ENCODE measurements at regions not wholly inside any gene's neighbourhood (a gene's known extent, or its start where the extent isn't known, plus 50 kb on each side); places are given as distances from the start of the nearest gene placed in this dataset.

DNA sequence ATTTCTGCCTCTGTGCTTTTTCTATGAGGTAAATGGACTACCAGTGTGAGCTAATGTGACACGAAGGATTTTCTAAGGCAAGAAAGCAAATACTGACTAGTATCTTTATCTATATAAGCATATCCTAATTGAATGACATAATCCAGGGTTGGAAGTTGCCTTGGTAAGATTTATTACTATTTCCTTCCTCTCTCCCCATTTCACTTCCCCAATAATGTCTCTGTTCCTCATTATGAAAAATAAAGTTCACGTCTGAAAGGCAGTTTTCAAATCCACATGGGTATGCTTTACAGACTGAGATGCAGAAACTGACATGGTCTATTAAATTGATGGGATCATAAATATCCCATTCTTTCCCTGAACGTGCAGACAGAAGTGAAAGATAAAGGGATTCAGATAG is 86.0 kb downstream of the DTWD1 start:
- Mint-ChIP-seq H3K9me3 (ENCODE audit: low read depth) (peaks cover 29% of the 10 kb centered on the region), H3K36me3 (ENCODE audit: low read depth) (peaks cover 7% of the 10 kb centered on the region), H3K4me3 (ENCODE audit: unreplicated experiment) (no peak overlapping the region), H3K4me1 (ENCODE audit: low read depth) (no peaks in the 10 kb centered on the region), H3K27ac (ENCODE audit: unreplicated experiment) (no peak overlapping the region), H3K27me3 (ENCODE audit: low read depth) (no peaks in the 10 kb centered on the region)
- TF ChIP-seq, protein P1, sequence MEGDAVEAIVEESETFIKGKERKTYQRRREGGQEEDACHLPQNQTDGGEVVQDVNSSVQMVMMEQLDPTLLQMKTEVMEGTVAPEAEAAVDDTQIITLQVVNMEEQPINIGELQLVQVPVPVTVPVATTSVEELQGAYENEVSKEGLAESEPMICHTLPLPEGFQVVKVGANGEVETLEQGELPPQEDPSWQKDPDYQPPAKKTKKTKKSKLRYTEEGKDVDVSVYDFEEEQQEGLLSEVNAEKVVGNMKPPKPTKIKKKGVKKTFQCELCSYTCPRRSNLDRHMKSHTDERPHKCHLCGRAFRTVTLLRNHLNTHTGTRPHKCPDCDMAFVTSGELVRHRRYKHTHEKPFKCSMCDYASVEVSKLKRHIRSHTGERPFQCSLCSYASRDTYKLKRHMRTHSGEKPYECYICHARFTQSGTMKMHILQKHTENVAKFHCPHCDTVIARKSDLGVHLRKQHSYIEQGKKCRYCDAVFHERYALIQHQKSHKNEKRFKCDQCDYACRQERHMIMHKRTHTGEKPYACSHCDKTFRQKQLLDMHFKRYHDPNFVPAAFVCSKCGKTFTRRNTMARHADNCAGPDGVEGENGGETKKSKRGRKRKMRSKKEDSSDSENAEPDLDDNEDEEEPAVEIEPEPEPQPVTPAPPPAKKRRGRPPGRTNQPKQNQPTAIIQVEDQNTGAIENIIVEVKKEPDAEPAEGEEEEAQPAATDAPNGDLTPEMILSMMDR (IDR thresholded peaks at IDR 0.05): no peak
- no peak for DNase-seq (ENCODE audit: low spot score)

DNA sequence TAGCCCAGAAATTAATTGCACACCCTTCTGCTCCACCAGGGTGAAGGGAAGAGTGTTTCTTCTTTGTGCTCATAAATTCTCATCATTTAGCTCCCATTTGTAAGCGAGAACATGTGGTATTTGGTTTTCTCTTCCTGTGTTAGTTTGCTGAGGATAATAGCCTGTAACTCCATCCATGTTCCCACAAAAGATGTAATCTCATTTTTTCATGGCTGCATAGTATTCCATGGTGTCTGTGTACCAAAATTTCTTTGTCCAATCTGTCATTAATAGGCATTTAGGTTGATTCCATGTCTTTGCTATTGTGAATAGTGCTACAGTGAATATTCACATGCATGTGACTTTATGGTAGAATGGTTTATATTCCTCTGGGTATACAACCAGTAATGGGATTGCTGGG is 86.8 kb downstream of the DTWD1 start:
- no peaks in the 10 kb centered on the region for H3K4me1 Mint-ChIP-seq (ENCODE audit: low read depth)
- TF ChIP-seq, protein P1 (IDR thresholded peaks at IDR 0.05): no peak
- H3K36me3 Mint-ChIP-seq (ENCODE audit: low read depth): peaks cover 7% of the 10 kb centered on the region
- H3K4me3 Mint-ChIP-seq (ENCODE audit: unreplicated experiment): no peak overlapping the region
- H3K9me3 Mint-ChIP-seq (ENCODE audit: low read depth): peaks cover 29% of the 10 kb centered on the region
- no peak for DNase-seq (ENCODE audit: low spot score)
- no peak overlapping the region for H3K27ac Mint-ChIP-seq (ENCODE audit: unreplicated experiment)
- H3K27me3 Mint-ChIP-seq (ENCODE audit: low read depth): no peaks in the 10 kb centered on the region

DNA sequence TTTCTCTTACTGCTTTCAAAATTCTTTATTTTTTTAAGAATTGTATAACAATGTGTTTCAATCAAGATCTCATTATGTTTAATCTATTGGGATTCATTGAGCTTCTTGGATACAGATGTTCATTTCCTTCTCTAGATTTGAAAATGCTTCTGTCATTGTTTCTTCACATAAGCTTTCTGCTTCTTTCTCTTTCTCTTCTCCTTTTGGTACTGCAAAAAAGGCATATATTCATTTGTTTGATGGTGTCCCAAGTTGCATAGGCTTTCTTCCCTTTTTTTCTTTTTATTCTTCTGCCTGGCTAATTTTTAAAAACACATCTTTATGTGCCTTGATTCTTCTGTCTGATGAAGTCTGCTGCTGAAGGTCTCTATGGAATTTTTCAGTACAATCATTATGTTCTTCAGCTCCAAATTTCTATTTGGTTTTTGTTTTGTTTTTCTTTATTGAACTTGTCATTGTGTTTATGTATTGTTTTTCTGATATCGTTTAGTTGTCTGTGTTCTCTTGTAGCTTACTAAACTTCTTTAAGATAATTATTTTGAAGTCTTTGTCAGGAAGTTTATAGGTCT is 88.9 kb downstream of the DTWD1 start:
- Mint-ChIP-seq H3K27me3 (ENCODE audit: low read depth) (no peaks in the 10 kb centered on the region), H3K36me3 (ENCODE audit: low read depth) (peaks cover 7% of the 10 kb centered on the region), H3K9me3 (ENCODE audit: low read depth) (peaks cover 29% of the 10 kb centered on the region), H3K4me1 (ENCODE audit: low read depth) (no peaks in the 10 kb centered on the region), H3K4me3 (ENCODE audit: unreplicated experiment) (no peak overlapping the region), H3K27ac (ENCODE audit: unreplicated experiment) (no peak overlapping the region)
- TF ChIP-seq, protein P1 (IDR thresholded peaks at IDR 0.05): no peak
- no peak for DNase-seq (ENCODE audit: low spot score)

DNA sequence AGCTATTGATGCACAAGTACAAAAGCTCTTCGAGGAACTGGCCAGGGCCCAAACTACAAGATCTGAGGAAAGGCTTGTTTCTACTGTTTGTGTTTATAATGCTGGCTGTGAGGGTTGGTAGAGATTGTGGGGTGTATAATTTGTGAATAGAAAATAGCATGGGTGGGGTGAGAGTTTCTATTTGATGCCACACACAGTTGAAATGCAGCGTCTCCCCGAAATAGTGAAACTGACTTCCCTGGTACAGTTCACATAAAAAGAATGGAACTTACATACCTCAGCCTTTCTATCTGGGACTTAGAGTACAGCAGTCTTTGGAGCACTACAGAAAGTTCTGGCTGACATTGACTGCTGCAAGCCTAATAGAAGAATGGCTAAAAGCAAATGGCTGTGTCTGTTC is 91.3 kb downstream of the DTWD1 start:
- Mint-ChIP-seq H3K9me3 (ENCODE audit: low read depth) (peaks cover 29% of the 10 kb centered on the region), H3K27ac (ENCODE audit: unreplicated experiment) (no peak overlapping the region), H3K4me3 (ENCODE audit: unreplicated experiment) (no peak overlapping the region), H3K36me3 (ENCODE audit: low read depth) (peaks cover 7% of the 10 kb centered on the region), H3K4me1 (ENCODE audit: low read depth) (no peaks in the 10 kb centered on the region), H3K27me3 (ENCODE audit: low read depth) (no peaks in the 10 kb centered on the region)
- no peak for DNase-seq (ENCODE audit: low spot score)
- TF ChIP-seq, protein P1 (IDR thresholded peaks at IDR 0.05): no peak

DNA sequence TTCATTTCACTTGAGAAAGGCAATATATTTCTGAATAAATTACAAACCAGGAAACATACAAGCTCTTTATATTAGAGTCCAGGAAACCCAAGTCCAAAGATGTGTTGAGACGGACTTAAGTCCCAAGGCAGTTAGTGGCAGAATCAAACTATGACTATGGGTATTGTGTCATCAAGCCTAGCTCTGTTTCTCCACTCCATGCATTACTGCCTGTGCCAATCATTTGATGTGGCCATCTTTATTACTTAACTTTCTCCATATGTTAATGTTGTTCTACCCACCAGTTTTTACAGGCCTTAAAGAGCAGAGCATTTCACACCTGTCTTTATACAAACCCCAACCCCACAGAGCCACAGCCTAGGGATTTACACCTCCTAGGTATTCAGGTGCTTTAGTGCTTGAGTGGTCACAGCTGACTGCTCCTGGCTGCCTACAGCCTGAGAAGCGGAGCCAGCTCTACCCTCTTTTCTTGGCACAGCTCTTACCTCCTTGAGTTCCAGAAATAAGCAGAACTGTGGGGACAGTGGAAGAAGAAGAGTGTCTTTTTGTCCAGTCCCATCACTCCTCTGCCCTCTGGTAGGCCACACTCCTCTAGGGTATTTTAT is 92.1 kb downstream of the DTWD1 start:
- no peak overlapping the region for H3K4me3 Mint-ChIP-seq (ENCODE audit: unreplicated experiment)
- H3K36me3 Mint-ChIP-seq (ENCODE audit: low read depth): peaks cover 7% of the 10 kb centered on the region
- TF ChIP-seq, protein P1 (IDR thresholded peaks at IDR 0.05): no peak
- H3K27ac Mint-ChIP-seq (ENCODE audit: unreplicated experiment): no peak overlapping the region
- H3K9me3 Mint-ChIP-seq (ENCODE audit: low read depth): peaks cover 29% of the 10 kb centered on the region
- no peaks in the 10 kb centered on the region for H3K27me3 Mint-ChIP-seq (ENCODE audit: low read depth)
- no peaks in the 10 kb centered on the region for H3K4me1 Mint-ChIP-seq (ENCODE audit: low read depth)
- no peak for DNase-seq (ENCODE audit: low spot score)
